Transverse colon (tissue), 4 donors: ENCODE measurements at regions not wholly inside any gene's neighbourhood (a gene's known extent, or its start where the extent isn't known, plus 50 kb on each side); places are given as distances from the start of the nearest gene placed in this dataset.
"Not testable (repeated sequence)": the region's sequence is repeated elsewhere in the genome, so short reads cannot be mapped to it uniquely, and the experiment has no call there.

ENCODE experiments used
- DNase-seq: peaks from one replicate; pipeline ENCODE4 v3.0.0-alpha.2; 2019
- H3K27ac ChIP-seq, 4 donors: fragments of 200-600 bp; sonication (generic); 2 replicates each; pipeline ENCODE4 v1.5.1; 2016 to 2018; ENCODE audit warnings: inconsistent platforms in 4 of 4
- H3K27me3 ChIP-seq: fragments of 200-600 bp; sonication (generic); 2 replicates; pipeline ENCODE4 v1.5.1; 2017; ENCODE audit warnings: inconsistent platforms
- H3K36me3 ChIP-seq, 4 donors: fragments of 200-600 bp; sonication (generic); 2 replicates each; pipeline ENCODE4 v1.5.1; 2017 to 2019; ENCODE audit warnings: inconsistent platforms in 4 of 4
- H3K4me1 ChIP-seq, 4 donors: fragments of 200-600 bp; sonication (generic); 2 replicates each; pipeline ENCODE4 v1.5.1; 2017 to 2020; ENCODE audit warnings: inconsistent platforms in 4 of 4
- H3K4me3 ChIP-seq, 4 donors: fragments of 200-600 bp; sonication (generic); 1 replicate in 1 of 4; 2 replicates in 3 of 4; pipeline versions ENCODE4 v1.5.1 to v1.6.1; 2017 to 2019; ENCODE audit warnings: inconsistent platforms in 4 of 4
- H3K9me3 ChIP-seq, 2 donors: fragments of 200-600 bp; sonication (generic); 2 replicates each; pipeline ENCODE4 v1.5.1; 2017 to 2019; ENCODE audit warnings: inconsistent platforms in 2 of 2
- CTCF ChIP-seq, 5 experiments: fragments of 200-600 bp in 3 of 5; fragments of 450-650 bp in 2 of 5; sonication (generic) in 3 of 5; IDR thresholded peaks; 1 replicate in 2 of 5; 2 replicates in 3 of 5; pipeline ENCODE4 v1.5.1; 2016 to 2017; ENCODE audit warnings: antibody characterized with exemption in 5 of 5, inconsistent platforms in 3 of 5, mild to moderate bottlenecking in 2 of 5, moderate library complexity in 1 of 5
- EP300 ChIP-seq: sonication (generic); formaldehyde crosslinking; IDR thresholded peaks from one replicate; pipeline ENCODE4 v1.6.1; 2017; ENCODE audit warnings: antibody characterized with exemption, low read depth
- POLR2A ChIP-seq: fragments of 450-650 bp; IDR thresholded peaks from one replicate; pipeline ENCODE4 v1.6.1; 2016; ENCODE audit warnings: antibody characterized with exemption, mild to moderate bottlenecking, moderate library complexity
- POLR2AphosphoS5 ChIP-seq, 3 donors: sonication (generic); formaldehyde crosslinking; IDR thresholded peaks; one replicate each; pipeline ENCODE4 v1.6.1; 2016; ENCODE audit warnings: antibody characterized with exemption in 3 of 3
- WGBS, 2 donors: methylation state at CpG; one replicate each; pipeline ENCODE4 v1.1.5; 2018; ENCODE audit warnings: low coverage in 1 of 2; 5-methylcytosine and 5-hydroxymethylcytosine counted together
- in situ Hi-C, 4 donors: fragments of 200-750 bp; cut with MboI; loops; one replicate each; pipeline versions ENCODE4 v1.15.0 to v1.15.1; 2017; ENCODE audit warnings: low sequenced_read_pairs in 3 of 4, low pct_ligation_motif_present in 1 of 4, low pct_unique_long_range_greater_than_20kb in 1 of 4
- intact Hi-C: fragments of 100-400 bp; cut with DNase I; formaldehyde crosslinking; loops from one replicate; pipeline ENCODE4 v1.15.1; 2023; ENCODE audit warnings: low total_unique reads

GRCh38 chr18:22826726-22827125 is 106.4 kb upstream of the RBBP8 start:
- H3K27ac ChIP-seq = no peak overlapping the region
- no peaks in the 10 kb centered on the region for H3K27me3 ChIP-seq
- H3K9me3 ChIP-seq = no peaks in the 10 kb centered on the region
- no peak overlapping the region for H3K4me3 ChIP-seq
- in situ Hi-C loops (no loop called here), intact Hi-C loops (no loop called here)
- TF ChIP-seq CTCF (IDR thresholded peaks at IDR 0.05) = no peak
- no peak for TF ChIP-seq EP300
- TF ChIP-seq POLR2AphosphoS5 (IDR thresholded peaks at IDR 0.05) = no peak
- no peak for TF ChIP-seq POLR2A
- no peaks in the 10 kb centered on the region for H3K36me3 ChIP-seq
- no peak for DNase-seq
- 71 to 74% methylated on average over 1 to 4 of the region's 4 CpGs for WGBS, 2 donors
- peaks cover 0 to 27% (median 11%) of the 10 kb centered on the region in 4 donors for H3K4me1 ChIP-seq

GRCh38 chr18:22827216-22827615 is 105.9 kb upstream of the RBBP8 start:
- in situ Hi-C loops = no loop called here
- no peak overlapping the region for H3K4me3 ChIP-seq

DNA sequence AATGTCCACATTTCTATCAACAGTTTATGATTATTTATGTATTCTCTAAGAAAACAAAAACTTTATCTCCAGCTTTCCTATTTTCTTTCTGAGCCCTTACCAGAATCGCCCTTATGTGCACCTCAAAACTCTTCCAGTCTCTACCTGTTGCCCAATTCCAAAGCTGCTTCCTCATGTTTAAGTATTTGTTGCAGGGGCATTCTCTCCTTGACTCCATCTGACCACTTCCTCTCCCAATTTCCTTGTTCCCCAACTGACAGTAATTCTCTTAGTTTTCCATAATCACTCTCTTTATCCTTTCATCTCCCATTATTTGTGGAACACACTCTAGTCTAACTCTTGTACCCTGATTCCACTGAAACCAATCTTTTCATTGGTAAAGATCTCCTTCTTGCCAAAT is 105.4 kb upstream of the RBBP8 start:
- WGBS, 2 donors = 78 to 90% methylated on average over 1 of the region's 1 CpG
- TF ChIP-seq POLR2AphosphoS5 (IDR thresholded peaks at IDR 0.05) (no peak), POLR2A (no peak)
- intact Hi-C loops = no loop called here

More at GRCh38 chr18:22827216-22827615, 105.9 kb upstream of the RBBP8 start:
- no peaks in the 10 kb centered on the region for H3K9me3 ChIP-seq
- WGBS, 2 donors = 89 to 97% methylated on average over 3 of the region's 3 CpGs
- intact Hi-C loops = no loop called here
- no peak for TF ChIP-seq EP300
- no peak for TF ChIP-seq POLR2A
- TF ChIP-seq CTCF (IDR thresholded peaks at IDR 0.05) = no peak
- no peak for TF ChIP-seq POLR2AphosphoS5 (IDR thresholded peaks at IDR 0.05)
- no peak overlapping the region for H3K27ac ChIP-seq
- DNase-seq = no peak
- peaks cover 0 to 29% (median 13%) of the 10 kb centered on the region in 4 donors for H3K4me1 ChIP-seq
- no peaks in the 10 kb centered on the region for H3K27me3 ChIP-seq
- no peaks in the 10 kb centered on the region for H3K36me3 ChIP-seq

GRCh38 chr18:22828171-22828570 is 105.0 kb upstream of the RBBP8 start:
- Histone ChIP-seq H3K4me3 (no peak overlapping the region), H3K27me3 (no peaks in the 10 kb centered on the region), H3K27ac (no peak overlapping the region), H3K4me1 (peaks cover 0 to 32% (median 16%) of the 10 kb centered on the region in 4 donors), H3K36me3 (no peaks in the 10 kb centered on the region), H3K9me3 (no peaks in the 10 kb centered on the region)
- in situ Hi-C loops (no loop called here), intact Hi-C loops (no loop called here)
- 25 to 59% methylated on average over 1 of the region's 1 CpG for WGBS, 2 donors
- no peak for TF ChIP-seq EP300
- no peak for TF ChIP-seq CTCF (IDR thresholded peaks at IDR 0.05)
- TF ChIP-seq POLR2A = no peak
- TF ChIP-seq POLR2AphosphoS5 (IDR thresholded peaks at IDR 0.05) = no peak
- DNase-seq = no peak

More for the DNA sequence above, 105.4 kb upstream of the RBBP8 start:
- no peaks in the 10 kb centered on the region for H3K36me3 ChIP-seq
- in situ Hi-C loops = no loop called here
- peaks cover 0 to 29% (median 14%) of the 10 kb centered on the region in 4 donors for H3K4me1 ChIP-seq
- H3K27ac ChIP-seq = no peak overlapping the region
- no peak overlapping the region for H3K4me3 ChIP-seq
- H3K27me3 ChIP-seq = no peaks in the 10 kb centered on the region
- no peak for DNase-seq
- no peaks in the 10 kb centered on the region for H3K9me3 ChIP-seq

- H3K27ac ChIP-seq, H3K9me3 ChIP-seq, DNase-seq, intact Hi-C loops, H3K27me3 ChIP-seq, H3K4me3 ChIP-seq, in situ Hi-C loops, H3K36me3 ChIP-seq: not testable (repeated sequence)
- H3K4me1 ChIP-seq = peaks cover 0 to 32% (median 17%) of the 10 kb centered on the region in 4 donors
- 83% methylated on average over 6 of the region's 6 CpGs; no CpG with 5 or more reads in 1 of the 2 donors for WGBS, 2 donors
Measured at GRCh38 chr18:22828583-22828982, 104.5 kb upstream of the RBBP8 start.
